Thyroid gland (tissue), 4 donors: ENCODE measurements at regions not wholly inside any gene's neighbourhood (a gene's known extent, or its start where the extent isn't known, plus 50 kb on each side); places are given as distances from the start of the nearest gene placed in this dataset.

Source experiments
- POLR2A ChIP-seq, 2 donors: fragments of 450-650 bp; IDR thresholded peaks; one replicate each; pipeline ENCODE4 v1.6.1; 2017; ENCODE audit warnings: antibody characterized with exemption in 2 of 2, mild to moderate bottlenecking in 2 of 2, moderate library complexity in 1 of 2
- TF ChIP-seq, protein P1 (sequence below), 6 experiments: fragments of 200-600 bp in 3 of 6; fragments of 450-650 bp in 3 of 6; sonication (generic) in 3 of 6; IDR thresholded peaks; one replicate each; pipeline ENCODE4 v1.5.1; 2016 to 2019; ENCODE audit warnings: antibody characterized with exemption in 6 of 6, mild to moderate bottlenecking in 2 of 6, inconsistent platforms in 1 of 6, moderate library complexity in 1 of 6

DNA sequence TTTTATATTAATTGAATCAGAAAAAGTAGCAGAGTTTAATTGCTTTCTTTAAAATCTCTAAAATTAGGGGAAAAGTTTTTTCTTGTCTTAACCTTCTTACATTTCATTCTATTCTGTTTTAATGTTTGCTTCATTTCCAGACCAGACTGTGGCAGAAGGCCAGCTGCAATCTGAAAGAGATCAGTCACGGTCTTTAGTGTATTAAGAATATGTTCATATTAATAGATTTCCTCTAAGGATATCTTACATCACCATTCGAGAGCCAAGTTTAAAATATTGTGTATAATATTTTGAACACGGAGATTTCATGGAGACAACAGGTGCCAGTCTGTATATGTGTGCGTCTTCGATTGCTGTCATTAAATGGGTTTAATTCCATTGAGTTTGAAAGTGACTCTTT is 230.9 kb upstream of the ZSWIM2 start:
- TF ChIP-seq, protein P1, sequence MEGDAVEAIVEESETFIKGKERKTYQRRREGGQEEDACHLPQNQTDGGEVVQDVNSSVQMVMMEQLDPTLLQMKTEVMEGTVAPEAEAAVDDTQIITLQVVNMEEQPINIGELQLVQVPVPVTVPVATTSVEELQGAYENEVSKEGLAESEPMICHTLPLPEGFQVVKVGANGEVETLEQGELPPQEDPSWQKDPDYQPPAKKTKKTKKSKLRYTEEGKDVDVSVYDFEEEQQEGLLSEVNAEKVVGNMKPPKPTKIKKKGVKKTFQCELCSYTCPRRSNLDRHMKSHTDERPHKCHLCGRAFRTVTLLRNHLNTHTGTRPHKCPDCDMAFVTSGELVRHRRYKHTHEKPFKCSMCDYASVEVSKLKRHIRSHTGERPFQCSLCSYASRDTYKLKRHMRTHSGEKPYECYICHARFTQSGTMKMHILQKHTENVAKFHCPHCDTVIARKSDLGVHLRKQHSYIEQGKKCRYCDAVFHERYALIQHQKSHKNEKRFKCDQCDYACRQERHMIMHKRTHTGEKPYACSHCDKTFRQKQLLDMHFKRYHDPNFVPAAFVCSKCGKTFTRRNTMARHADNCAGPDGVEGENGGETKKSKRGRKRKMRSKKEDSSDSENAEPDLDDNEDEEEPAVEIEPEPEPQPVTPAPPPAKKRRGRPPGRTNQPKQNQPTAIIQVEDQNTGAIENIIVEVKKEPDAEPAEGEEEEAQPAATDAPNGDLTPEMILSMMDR (IDR thresholded peaks at IDR 0.05) = no peak
- TF ChIP-seq POLR2A (IDR thresholded peaks at IDR 0.05) = no peak
